ENCODE measurements at regions not wholly inside any gene's neighbourhood (a gene's known extent, or its start where the extent isn't known, plus 50 kb on each side); places are given as distances from the start of the nearest gene placed in this dataset.

DNA sequence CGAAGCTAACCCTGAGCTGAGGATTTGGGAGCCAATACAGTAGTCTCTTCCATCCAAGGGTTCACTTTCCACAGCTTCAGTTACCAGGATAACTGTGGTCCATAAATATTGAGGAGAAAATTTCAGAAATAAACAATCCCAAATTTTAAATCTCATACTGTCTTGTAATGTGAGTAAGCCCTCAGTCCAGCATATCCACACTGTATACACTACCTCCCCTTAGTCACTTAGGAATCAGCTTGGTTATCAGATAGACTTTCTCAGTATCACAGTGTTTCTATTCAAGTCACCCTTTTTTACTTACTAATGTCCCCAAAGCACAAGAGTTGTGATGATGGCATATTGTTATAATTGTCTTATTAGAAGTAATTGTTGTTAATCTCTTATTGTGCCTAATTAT lies 102.3 kb upstream of the GNG12 start:
- BruUV-seq (replicated peaks), result no TSS peak
- H3K9ac ChIP-seq (ENCODE audit: low read length), result no peak overlapping the region
- H4K20me1 ChIP-seq (ENCODE audit: insufficient read depth), result no peaks in the 10 kb centered on the region
- ATAC-seq (no peak), DNase-seq (ENCODE audit: low read depth, low spot score) (no peak)
- H3K4me2 ChIP-seq (ENCODE audit: low read length), result no peak overlapping the region
- no peak overlapping the region for H3K4me3 ChIP-seq (replicated peaks in 1 of 2; ENCODE audit: low read depth in 1 of 2, low read length in 2 of 2)
- H3K27ac ChIP-seq (ENCODE audit: low read depth, low read length), result no peak overlapping the region
- H3K9me2 ChIP-seq (ENCODE audit: insufficient read depth), result no peaks in the 10 kb centered on the region
- H3K36me3 ChIP-seq (ENCODE audit: control insufficient read depth in 1 of 2, insufficient read depth in 2 of 2, low read length in 2 of 2), result no peaks in the 10 kb centered on the region
- intact Hi-C loops (cut with micrococcal nuclease), result no loop called here
- TF ChIP-seq EZH2 (IDR thresholded peaks at IDR 0.05), result no peak
- no peak for TF ChIP-seq POLR2AphosphoS5 (IDR thresholded peaks at IDR 0.05; ENCODE audit: low read depth, low read length)
- TF ChIP-seq ZFX (IDR thresholded peaks at IDR 0.05), result no peak
- TF ChIP-seq TCF7L2 (IDR thresholded peaks at IDR 0.05; ENCODE audit: borderline replicate concordance, extremely low read depth, insufficient read depth, insufficient read length), result no peak
- TF ChIP-seq SRF (IDR thresholded peaks at IDR 0.05; ENCODE audit: low read depth), result no peak
- TF ChIP-seq MAX (IDR thresholded peaks at IDR 0.05), result no peak
- TF ChIP-seq SP1 (IDR thresholded peaks at IDR 0.05; ENCODE audit: low read depth), result no peak
- TF ChIP-seq FOSL1 (IDR thresholded peaks at IDR 0.05; ENCODE audit: low read depth), result no peak
- TF ChIP-seq YY1 (IDR thresholded peaks at IDR 0.05; ENCODE audit: extremely low read depth, insufficient replicate concordance, low read depth, low read length), result no peak
- TF ChIP-seq CBX3 (IDR thresholded peaks at IDR 0.05; ENCODE audit: low read depth), result no peak
- TF ChIP-seq EGR1 (IDR thresholded peaks at IDR 0.05; ENCODE audit: low read depth), result no peak
- CTCF ChIA-PET, result no interaction called here
- no peak overlapping the region for H2AFZ ChIP-seq (ENCODE audit: low read depth, low read length, poor library complexity, severe bottlenecking)
- no peaks in the 10 kb centered on the region for H3K9me3 ChIP-seq (ENCODE audit: control insufficient read depth in 1 of 2, insufficient read depth in 1 of 2, low read depth in 1 of 2, low read length in 2 of 2)
- H3K27me3 ChIP-seq (ENCODE audit: insufficient read depth, low read length), result no peaks in the 10 kb centered on the region
- RAD21 ChIA-PET (ENCODE audit: low non-redundant PET in 1 of 2, low total read pairs in 2 of 2, uncharacterized antibody in 2 of 2, unreplicated experiment in 2 of 2), result no interaction called here
- H3K4me1 ChIP-seq (ENCODE audit: control insufficient read depth in 1 of 2, insufficient read depth in 2 of 2, low read length in 2 of 2), result no peaks in the 10 kb centered on the region
- POLR2A ChIA-PET, result no interaction called here
- no peaks in the 10 kb centered on the region for H3K79me2 ChIP-seq (ENCODE audit: insufficient read depth, low read length)

DNA sequence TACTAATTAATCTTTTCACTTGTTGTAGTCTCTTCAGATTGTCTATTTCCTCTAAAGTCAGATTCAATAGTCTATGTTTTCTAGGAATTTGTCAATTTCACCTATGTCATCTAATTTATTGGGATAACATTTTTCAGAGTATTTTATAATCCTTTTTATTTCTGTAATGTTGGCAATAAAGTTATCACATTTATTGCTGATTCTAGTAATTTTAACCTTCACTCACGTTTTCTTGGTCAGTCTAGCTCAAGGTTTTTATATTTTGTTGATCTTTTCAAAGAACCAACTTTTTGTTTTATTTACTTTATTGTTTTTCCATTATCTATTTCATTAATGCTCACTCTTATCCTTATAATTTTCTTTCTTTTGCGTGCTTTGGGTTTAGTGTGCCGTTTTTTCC lies 97.9 kb upstream of the GNG12 start:
- DNase-seq (ENCODE audit: low read depth, low spot score) (no peak), ATAC-seq (no peak)
- Histone ChIP-seq H3K27ac (ENCODE audit: low read depth, low read length) (no peak overlapping the region), H3K4me1 (ENCODE audit: control insufficient read depth in 1 of 2, insufficient read depth in 2 of 2, low read length in 2 of 2) (no peaks in the 10 kb centered on the region), H3K9me3 (ENCODE audit: control insufficient read depth in 1 of 2, insufficient read depth in 1 of 2, low read depth in 1 of 2, low read length in 2 of 2) (no peaks in the 10 kb centered on the region), H3K4me2 (ENCODE audit: low read length) (no peak overlapping the region), H2AFZ (ENCODE audit: low read depth, low read length, poor library complexity, severe bottlenecking) (no peak overlapping the region), H3K27me3 (ENCODE audit: insufficient read depth, low read length) (no peaks in the 10 kb centered on the region), H3K9me2 (ENCODE audit: insufficient read depth) (no peaks in the 10 kb centered on the region), H3K79me2 (ENCODE audit: insufficient read depth, low read length) (no peaks in the 10 kb centered on the region), H4K20me1 (ENCODE audit: insufficient read depth) (no peaks in the 10 kb centered on the region), H3K4me3 (replicated peaks in 1 of 2; ENCODE audit: low read depth in 1 of 2, low read length in 2 of 2) (no peak overlapping the region), H3K9ac (ENCODE audit: low read length) (no peak overlapping the region), H3K36me3 (ENCODE audit: control insufficient read depth in 1 of 2, insufficient read depth in 2 of 2, low read length in 2 of 2) (no peaks in the 10 kb centered on the region)
- CTCF ChIA-PET, result no interaction called here
- TF ChIP-seq POLR2A (IDR thresholded peaks at IDR 0.05; ENCODE audit: borderline replicate concordance, extremely low read depth, insufficient read depth, insufficient read length), result no peak
- TF ChIP-seq ELF1 (IDR thresholded peaks at IDR 0.05; ENCODE audit: borderline replicate concordance, low read depth), result no peak
- TF ChIP-seq CTCF (IDR thresholded peaks at IDR 0.05 in 2 of 3, conservative IDR thresholded peaks at IDR 0.05 in 1 of 3; ENCODE audit: borderline replicate concordance in 1 of 3, insufficient read depth in 1 of 3, low read depth in 2 of 3, low read length in 2 of 3), result no peak
- intact Hi-C loops (cut with micrococcal nuclease), result no loop called here
- POLR2A ChIA-PET, result no interaction called here
- BruUV-seq (replicated peaks), result no TSS peak
- RAD21 ChIA-PET (ENCODE audit: low non-redundant PET in 1 of 2, low total read pairs in 2 of 2, uncharacterized antibody in 2 of 2, unreplicated experiment in 2 of 2), result no interaction called here
